ENCODE measurements at regions not wholly inside any gene's neighbourhood (a gene's known extent, or its start where the extent isn't known, plus 50 kb on each side); places are given as distances from the start of the nearest gene placed in this dataset.

- Histone ChIP-seq H3K4me3 (no peak overlapping the region), H3K27ac (no peak overlapping the region), H3K4me1 (replicated peaks in 1 of 2) (no peaks in the 10 kb centered on the region)
- no peak for ATAC-seq (replicated peaks in 6 of 8)
- in situ Hi-C loops (cut with MboI; ENCODE audit: low pct_unique_long_range_greater_than_20kb in 2 of 9, low sequenced_read_pairs in 9 of 9, unreplicated experiment in 9 of 9): no loop called here
- 48 to 93% (median 78%) methylated on average over 2 to 4 of the region's 4 CpGs; no CpG with 5 or more reads in 2 of the 10 experiments for WGBS, 10 experiments
Observed at GRCh38 chr2:12971581-12972365, 255.0 kb downstream of the TRIB2 start.

- H3K27ac ChIP-seq: no peak overlapping the region
- 4 to 83% (median 49%) methylated on average over 2 to 4 of the region's 4 CpGs for WGBS, 10 experiments
- ATAC-seq (replicated peaks in 6 of 8): no peak
- in situ Hi-C loops (cut with MboI; ENCODE audit: low pct_unique_long_range_greater_than_20kb in 2 of 9, low sequenced_read_pairs in 9 of 9, unreplicated experiment in 9 of 9): no loop called here
- H3K4me1 ChIP-seq (replicated peaks in 1 of 2): no peaks in the 10 kb centered on the region
- no peak overlapping the region for H3K4me3 ChIP-seq
Observed at GRCh38 chr2:12978066-12978835, 261.5 kb downstream of the TRIB2 start.

DNA sequence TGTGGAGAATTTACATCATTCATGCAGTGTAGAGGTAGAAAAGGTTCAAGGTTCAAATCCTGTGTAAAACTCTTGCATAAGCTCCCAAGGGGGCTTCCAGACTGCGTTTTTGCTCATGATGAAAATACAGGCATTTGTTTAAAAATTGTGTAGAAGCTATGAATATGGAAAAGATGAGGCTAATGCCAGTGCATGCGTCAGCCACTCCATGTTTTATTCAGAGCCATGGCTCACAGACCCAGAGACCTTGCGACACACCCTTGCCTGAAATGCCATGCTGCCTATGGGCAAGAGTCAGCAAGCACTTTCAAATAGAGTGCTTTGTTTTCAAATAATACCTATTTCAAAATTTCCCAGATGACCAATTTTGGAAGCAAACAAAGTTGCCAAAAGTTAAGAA lies 262.3 kb downstream of the TRIB2 start:
- Histone ChIP-seq H3K4me1 (replicated peaks in 1 of 2) (no peaks in the 10 kb centered on the region), H3K4me3 (no peak overlapping the region), H3K27ac (no peak overlapping the region)
- in situ Hi-C loops (cut with MboI; ENCODE audit: low pct_unique_long_range_greater_than_20kb in 2 of 9, low sequenced_read_pairs in 9 of 9, unreplicated experiment in 9 of 9): no loop called here
- WGBS, 10 experiments: 0 to 100% (median 77%) methylated on average over 1 to 3 of the region's 3 CpGs; no CpG with 5 or more reads in 1 of the 10 experiments
- peak in 4 of 8 experiments; percentile 42 to 95 (median 76) for ATAC-seq (replicated peaks in 6 of 8)

DNA sequence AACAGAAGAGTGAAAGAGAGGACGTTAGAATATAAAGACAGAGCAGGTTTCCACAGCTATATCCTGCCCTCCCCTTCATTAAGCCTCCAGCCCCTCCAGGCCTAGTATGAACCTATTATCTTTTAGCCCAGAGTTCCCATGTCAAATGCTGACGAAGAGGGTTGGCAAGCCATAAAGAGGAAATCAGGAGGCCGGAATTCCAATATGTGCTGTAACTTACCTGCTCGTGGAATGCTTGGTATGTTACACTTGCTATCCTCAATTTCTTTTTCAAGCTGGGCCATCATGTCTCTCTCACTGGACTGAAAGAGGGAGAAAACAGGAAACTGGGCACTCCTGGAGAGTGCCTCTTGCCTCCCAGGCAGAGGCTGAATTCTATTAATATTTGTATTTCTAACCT lies 264.1 kb downstream of the TRIB2 start:
- in situ Hi-C loops (cut with MboI; ENCODE audit: low pct_unique_long_range_greater_than_20kb in 2 of 9, low sequenced_read_pairs in 9 of 9, unreplicated experiment in 9 of 9): no loop called here
- Histone ChIP-seq H3K4me1 (replicated peaks in 1 of 2) (no peaks in the 10 kb centered on the region), H3K27ac (no peak overlapping the region), H3K4me3 (no peak overlapping the region)
- no peak for ATAC-seq (replicated peaks in 6 of 8)
- 20 to 100% (median 81%) methylated on average over 1 to 4 of the region's 4 CpGs; no CpG with 5 or more reads in 2 of the 10 experiments for WGBS, 10 experiments

DNA sequence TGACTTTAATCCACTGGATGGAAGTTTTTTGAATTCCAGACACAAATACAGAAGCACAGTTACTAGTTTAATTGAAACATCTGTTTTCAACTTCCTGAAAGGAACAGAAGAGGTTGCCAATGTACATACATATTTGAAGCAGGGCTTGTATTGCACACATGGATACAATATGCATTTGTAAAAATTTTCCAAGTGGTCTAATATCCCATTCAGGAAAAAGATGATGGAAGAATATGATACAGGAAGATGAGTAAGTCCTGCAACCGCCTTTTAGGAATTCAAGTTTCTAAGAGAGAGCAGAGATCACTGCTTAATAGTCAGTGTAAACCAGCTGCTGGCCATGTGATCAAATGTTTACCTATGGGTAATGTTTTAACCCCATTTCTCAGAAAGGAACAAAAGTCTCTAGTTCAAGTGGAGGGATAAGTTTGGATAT lies 265.4 kb downstream of the TRIB2 start:
- WGBS, 10 experiments: 0 to 90% (median 62%) methylated on average over 1 of the region's 1 CpG; no CpG with 5 or more reads in 4 of the 10 experiments
- in situ Hi-C loops (cut with MboI; ENCODE audit: low pct_unique_long_range_greater_than_20kb in 2 of 9, low sequenced_read_pairs in 9 of 9, unreplicated experiment in 9 of 9): no loop called here
- no peak overlapping the region for H3K27ac ChIP-seq
- no peaks in the 10 kb centered on the region for H3K4me1 ChIP-seq (replicated peaks in 1 of 2)
- H3K4me3 ChIP-seq: no peak overlapping the region
- peak in 3 of 8 experiments; percentile 44 to 85 (median 67) for ATAC-seq (replicated peaks in 6 of 8)

GRCh38 chr2:12987246-12987645 lies 270.5 kb downstream of the TRIB2 start:
- no peaks in the 10 kb centered on the region for H3K4me1 ChIP-seq (replicated peaks in 1 of 2)
- in situ Hi-C loops (cut with MboI; ENCODE audit: low pct_unique_long_range_greater_than_20kb in 2 of 9, low sequenced_read_pairs in 9 of 9, unreplicated experiment in 9 of 9): no loop called here
- no peak for ATAC-seq (replicated peaks in 6 of 8)
- H3K4me3 ChIP-seq: no peak overlapping the region
- H3K27ac ChIP-seq: no peak overlapping the region

DNA sequence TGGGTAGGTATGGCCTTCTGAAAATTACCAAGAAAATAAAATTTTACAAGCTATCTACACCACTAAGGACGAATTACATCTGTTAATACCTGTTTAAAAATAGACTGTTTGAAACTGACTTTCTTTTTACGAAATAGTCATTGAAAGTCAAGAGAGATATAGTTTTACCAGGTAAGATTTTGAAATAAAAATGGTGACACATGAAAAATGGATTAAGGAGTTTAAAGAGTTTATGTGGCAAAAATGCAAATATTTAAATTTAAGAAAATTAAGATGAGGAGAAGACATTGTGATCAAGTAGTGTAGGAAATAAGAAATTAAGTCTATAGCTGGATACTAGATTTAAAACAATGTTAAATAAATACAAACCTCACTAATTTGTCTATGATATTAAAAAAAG lies 271.5 kb downstream of the TRIB2 start:
- 47 to 90% (median 73%) methylated on average over 2 of the region's 2 CpGs for WGBS, 10 experiments
- no peak for ATAC-seq (replicated peaks in 6 of 8)
- Histone ChIP-seq H3K4me3 (no peak overlapping the region), H3K27ac (no peak overlapping the region), H3K4me1 (replicated peaks in 1 of 2) (no peaks in the 10 kb centered on the region)
- in situ Hi-C loops (cut with MboI; ENCODE audit: low pct_unique_long_range_greater_than_20kb in 2 of 9, low sequenced_read_pairs in 9 of 9, unreplicated experiment in 9 of 9): no loop called here

DNA sequence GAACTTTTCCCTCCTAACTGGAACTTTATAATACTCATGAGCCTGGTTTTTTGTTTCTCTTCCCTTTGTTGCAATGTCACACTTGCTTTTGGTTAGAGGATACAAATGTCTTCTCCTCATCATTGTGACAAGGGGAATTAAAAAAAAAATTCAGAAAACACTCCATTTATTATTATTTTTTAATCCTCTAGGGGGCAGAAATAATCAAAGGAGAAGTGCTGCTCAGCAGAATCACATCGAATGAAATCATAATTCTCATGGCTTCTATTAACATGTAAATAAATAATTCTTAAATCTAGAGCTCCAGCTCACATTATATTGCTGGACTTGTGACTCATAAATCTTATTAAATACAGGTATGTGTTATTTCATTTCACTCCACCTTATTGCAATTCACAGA lies 273.8 kb downstream of the TRIB2 start:
- Histone ChIP-seq H3K27ac (no peak overlapping the region), H3K4me1 (replicated peaks in 1 of 2) (no peaks in the 10 kb centered on the region), H3K4me3 (no peak overlapping the region)
- in situ Hi-C loops (cut with MboI; ENCODE audit: low pct_unique_long_range_greater_than_20kb in 2 of 9, low sequenced_read_pairs in 9 of 9, unreplicated experiment in 9 of 9): no loop called here
- 0 to 100% (median 56%) methylated on average over 1 of the region's 1 CpG; no CpG with 5 or more reads in 2 of the 10 experiments for WGBS, 10 experiments
- ATAC-seq (replicated peaks in 6 of 8): no peak

DNA sequence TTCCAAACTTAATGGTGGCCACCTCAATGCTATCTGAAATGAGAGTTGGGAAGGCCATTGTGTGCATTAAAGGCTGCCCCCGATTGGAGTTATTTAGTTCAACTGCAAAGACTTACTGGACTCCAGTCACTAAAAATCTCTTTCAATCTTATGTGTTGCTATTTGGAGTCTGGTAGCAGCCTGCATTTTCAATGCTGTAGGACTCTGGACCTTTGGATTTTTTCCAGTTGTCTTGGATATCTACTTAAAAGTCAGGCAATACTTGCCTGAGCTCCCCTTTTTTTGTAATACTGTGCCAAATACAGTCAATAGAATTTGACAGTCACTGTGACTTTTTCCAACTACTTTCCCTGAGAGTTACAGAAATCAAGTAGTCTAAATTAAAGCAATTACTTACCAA lies 281.9 kb downstream of the TRIB2 start:
- peak in 1 of 8 experiments; percentile 74 for ATAC-seq (replicated peaks in 6 of 8)
- in situ Hi-C loops (cut with MboI; ENCODE audit: low pct_unique_long_range_greater_than_20kb in 2 of 9, low sequenced_read_pairs in 9 of 9, unreplicated experiment in 9 of 9): no loop called here
- WGBS, 10 experiments: 40 to 100% (median 89%) methylated on average over 1 of the region's 1 CpG; no CpG with 5 or more reads in 1 of the 10 experiments
- Histone ChIP-seq H3K4me3 (no peak overlapping the region), H3K27ac (no peak overlapping the region), H3K4me1 (replicated peaks in 1 of 2) (no peaks in the 10 kb centered on the region)

GRCh38 chr2:13000664-13001363 lies 284.1 kb downstream of the TRIB2 start:
- WGBS, 10 experiments: 57 to 93% (median 83%) methylated on average over 1 to 9 of the region's 12 CpGs
- in situ Hi-C loops (cut with MboI; ENCODE audit: low pct_unique_long_range_greater_than_20kb in 2 of 9, low sequenced_read_pairs in 9 of 9, unreplicated experiment in 9 of 9): loop anchor here in 6 of 9 experiments (10.0 to 25.0 kb wide), 6 partner anchors 164 to 1176 kb away; no protein-coding TSS in a partner anchor
- ATAC-seq (replicated peaks in 6 of 8): no peak
- no peak overlapping the region for H3K27ac ChIP-seq
- H3K4me1 ChIP-seq (replicated peaks in 1 of 2): no peaks in the 10 kb centered on the region
- H3K4me3 ChIP-seq: no peak overlapping the region

- Histone ChIP-seq H3K27ac (no peak overlapping the region), H3K4me3 (no peak overlapping the region), H3K4me1 (replicated peaks in 1 of 2) (peaks cover 0 to 1% of the 10 kb centered on the region in 2 donors)
- 22 to 100% (median 76%) methylated on average over 1 to 2 of the region's 2 CpGs; no CpG with 5 or more reads in 4 of the 10 experiments for WGBS, 10 experiments
- ATAC-seq (replicated peaks in 6 of 8): no peak
- in situ Hi-C loops (cut with MboI; ENCODE audit: low pct_unique_long_range_greater_than_20kb in 2 of 9, low sequenced_read_pairs in 9 of 9, unreplicated experiment in 9 of 9): loop anchor here in 6 of 9 experiments (10.0 to 25.0 kb wide), 6 partner anchors 164 to 1177 kb away; no protein-coding TSS in a partner anchor
Observed at GRCh38 chr2:13001408-13001807, 284.7 kb downstream of the TRIB2 start.

DNA sequence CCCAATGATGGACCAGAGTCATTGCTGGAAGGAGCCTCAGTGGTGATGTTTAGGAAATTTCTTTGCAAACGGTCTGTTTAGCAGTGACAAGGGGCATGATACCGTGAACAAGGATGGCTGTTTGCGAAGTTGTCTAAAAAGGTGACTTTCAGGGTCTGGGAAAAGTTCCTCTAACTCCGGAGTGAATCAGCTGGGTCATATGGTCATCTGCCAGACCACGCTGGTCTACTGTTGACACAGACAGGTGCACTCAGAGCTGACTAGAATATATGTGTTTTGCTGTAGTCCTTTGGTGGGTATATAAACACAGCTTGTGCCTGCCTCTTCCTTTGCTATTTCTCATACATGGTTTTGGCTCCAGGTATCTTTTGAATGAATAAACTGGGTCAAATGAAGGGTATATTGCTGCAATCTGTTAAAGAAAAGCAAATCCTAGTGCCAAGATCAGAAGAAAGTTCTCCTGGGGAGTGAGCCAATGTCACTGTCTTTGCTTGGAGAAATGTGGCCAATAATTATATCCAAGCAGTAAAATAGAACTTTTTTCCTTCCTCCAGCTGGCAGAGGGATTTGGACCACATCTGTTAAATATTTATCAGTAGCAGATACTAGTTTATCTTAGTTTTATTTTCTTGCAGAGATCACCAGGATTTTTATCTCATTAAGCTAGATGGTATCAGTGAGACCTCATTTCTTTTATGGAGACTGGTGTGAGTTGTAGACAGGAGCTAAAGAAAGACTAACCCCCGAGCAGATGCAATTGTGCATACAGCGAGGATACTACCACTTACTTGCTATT lies 286.0 kb downstream of the TRIB2 start:
- Histone ChIP-seq H3K27ac (no peak overlapping the region), H3K4me1 (replicated peaks in 1 of 2) (peaks cover 0 to 6% of the 10 kb centered on the region in 2 donors), H3K4me3 (no peak overlapping the region)
- WGBS, 10 experiments: 30 to 100% (median 86%) methylated on average over 1 to 6 of the region's 7 CpGs; no CpG with 5 or more reads in 2 of the 10 experiments
- in situ Hi-C loops (cut with MboI; ENCODE audit: low pct_unique_long_range_greater_than_20kb in 2 of 9, low sequenced_read_pairs in 9 of 9, unreplicated experiment in 9 of 9): loop anchor here in 6 of 9 experiments (10.0 to 25.0 kb wide), 6 partner anchors 165 to 1178 kb away; no protein-coding TSS in a partner anchor
- no peak for ATAC-seq (replicated peaks in 6 of 8)
